ENCODE measurements at regions not wholly inside any gene's neighbourhood (a gene's known extent, or its start where the extent isn't known, plus 50 kb on each side); places are given as distances from the start of the nearest gene placed in this dataset.

- no peak for TF ChIP-seq CTCF (IDR thresholded peaks at IDR 0.05; ENCODE audit: insufficient read depth in 1 of 2, low read depth in 1 of 2, low read length in 1 of 2, severe bottlenecking in 1 of 2, unreplicated experiment in 1 of 2)
Measured at GRCh38 chr1:118486199-118486598, 301.2 kb upstream of the SPAG17 start.

GRCh38 chr1:118485757-118486156, 300.7 kb upstream of the SPAG17 start:
- H3K27ac Mint-ChIP-seq (ENCODE audit: unreplicated experiment) = no peak overlapping the region
- no peak for DNase-seq
- no peaks in the 10 kb centered on the region for H3K9me3 Mint-ChIP-seq (ENCODE audit: unreplicated experiment)
- ChIA-PET POLR2A (no interaction called here), CTCF (no interaction called here)
- no TSS peak for BruUV-seq (replicated peaks)
- peaks cover 6% of the 10 kb centered on the region for H3K36me3 Mint-ChIP-seq (ENCODE audit: insufficient read depth, unreplicated experiment)
- Histone ChIP-seq H3K9me3 (no peaks in the 10 kb centered on the region), H3K4me1 (no peaks in the 10 kb centered on the region), H3K4me3 (ENCODE audit: low read depth, low read length) (no peak overlapping the region), H3K27me3 (replicated peaks; ENCODE audit: control insufficient read depth, insufficient read depth, low read length) (no peaks in the 10 kb centered on the region), H3K36me3 (ENCODE audit: control insufficient read depth, insufficient read depth, low read length) (no peaks in the 10 kb centered on the region)
- no peak overlapping the region for H3K4me3 Mint-ChIP-seq (ENCODE audit: unreplicated experiment)
- intact Hi-C loops (cut with micrococcal nuclease; ENCODE audit: unreplicated experiment) = no loop called here
- TF ChIP-seq CTCF (IDR thresholded peaks at IDR 0.05; ENCODE audit: insufficient read depth in 1 of 2, low read depth in 1 of 2, low read length in 1 of 2, severe bottlenecking in 1 of 2, unreplicated experiment in 1 of 2) = no peak
- peaks cover 5% of the 10 kb centered on the region for H3K4me1 Mint-ChIP-seq (ENCODE audit: low read depth, unreplicated experiment)
- H3K27me3 Mint-ChIP-seq (ENCODE audit: insufficient read depth, unreplicated experiment) = no peaks in the 10 kb centered on the region

More at GRCh38 chr1:118486199-118486598, 301.2 kb upstream of the SPAG17 start:
- Mint-ChIP-seq H3K27me3 (ENCODE audit: insufficient read depth, unreplicated experiment) (no peaks in the 10 kb centered on the region), H3K4me3 (ENCODE audit: unreplicated experiment) (no peak overlapping the region), H3K27ac (ENCODE audit: unreplicated experiment) (no peak overlapping the region), H3K4me1 (ENCODE audit: low read depth, unreplicated experiment) (peaks cover 5% of the 10 kb centered on the region), H3K9me3 (ENCODE audit: unreplicated experiment) (no peaks in the 10 kb centered on the region), H3K36me3 (ENCODE audit: insufficient read depth, unreplicated experiment) (peaks cover 6% of the 10 kb centered on the region)
- Histone ChIP-seq H3K4me3 (ENCODE audit: low read depth, low read length) (no peak overlapping the region), H3K36me3 (ENCODE audit: control insufficient read depth, insufficient read depth, low read length) (no peaks in the 10 kb centered on the region), H3K9me3 (no peaks in the 10 kb centered on the region), H3K4me1 (no peaks in the 10 kb centered on the region), H3K27me3 (replicated peaks; ENCODE audit: control insufficient read depth, insufficient read depth, low read length) (no peaks in the 10 kb centered on the region)
- CTCF ChIA-PET = no interaction called here
- intact Hi-C loops (cut with micrococcal nuclease; ENCODE audit: unreplicated experiment) = no loop called here
- BruUV-seq (replicated peaks) = no TSS peak
- POLR2A ChIA-PET = no interaction called here
- no peak for DNase-seq

GRCh38 chr1:118484893-118485292, 299.9 kb upstream of the SPAG17 start:
- no peaks in the 10 kb centered on the region for H3K27me3 ChIP-seq (replicated peaks; ENCODE audit: control insufficient read depth, insufficient read depth, low read length)
- H3K27me3 Mint-ChIP-seq (ENCODE audit: insufficient read depth, unreplicated experiment) = no peaks in the 10 kb centered on the region
- no peak for DNase-seq
- intact Hi-C loops (cut with micrococcal nuclease; ENCODE audit: unreplicated experiment) = no loop called here
- ChIA-PET CTCF (no interaction called here), POLR2A (no interaction called here)
- no peaks in the 10 kb centered on the region for H3K4me1 ChIP-seq
- BruUV-seq (replicated peaks) = no TSS peak
- peaks cover 5% of the 10 kb centered on the region for H3K4me1 Mint-ChIP-seq (ENCODE audit: low read depth, unreplicated experiment)
- H3K36me3 Mint-ChIP-seq (ENCODE audit: insufficient read depth, unreplicated experiment) = peaks cover 6% of the 10 kb centered on the region
- no peak overlapping the region for H3K4me3 ChIP-seq (ENCODE audit: low read depth, low read length)
- no peak overlapping the region for H3K4me3 Mint-ChIP-seq (ENCODE audit: unreplicated experiment)
- no peaks in the 10 kb centered on the region for H3K9me3 ChIP-seq
- H3K27ac Mint-ChIP-seq (ENCODE audit: unreplicated experiment) = no peak overlapping the region
- TF ChIP-seq CTCF (IDR thresholded peaks at IDR 0.05; ENCODE audit: insufficient read depth in 1 of 2, low read depth in 1 of 2, low read length in 1 of 2, severe bottlenecking in 1 of 2, unreplicated experiment in 1 of 2) = no peak
- no peaks in the 10 kb centered on the region for H3K9me3 Mint-ChIP-seq (ENCODE audit: unreplicated experiment)
- no peaks in the 10 kb centered on the region for H3K36me3 ChIP-seq (ENCODE audit: control insufficient read depth, insufficient read depth, low read length)
